ENCODE measurements at regions not wholly inside any gene's neighbourhood (a gene's known extent, or its start where the extent isn't known, plus 50 kb on each side); places are given as distances from the start of the nearest gene placed in this dataset.

DNA sequence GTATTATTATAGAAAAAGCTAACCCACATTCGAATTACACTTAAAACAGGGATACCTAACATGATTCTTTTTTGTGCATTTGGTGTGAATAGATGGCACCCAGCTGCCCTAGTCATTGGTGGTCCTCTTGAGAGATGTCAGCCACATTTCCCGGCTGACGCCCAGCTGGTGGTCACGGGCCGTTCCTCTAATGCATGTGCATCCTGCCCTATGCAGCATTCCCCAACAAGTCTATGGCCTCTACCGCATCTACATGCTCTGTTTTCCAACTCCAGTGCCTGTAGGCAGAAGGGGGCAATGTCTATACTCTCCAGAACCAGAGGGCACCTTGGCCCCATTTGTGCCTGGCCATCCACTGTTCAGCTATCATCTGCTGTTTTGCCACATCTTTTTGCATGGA is 78.6 kb upstream of the PRICKLE2 start:
- TF ChIP-seq EZH2 (IDR thresholded peaks at IDR 0.05; ENCODE audit: insufficient read depth, poor library complexity, severe bottlenecking) (no peak), EZH2phosphoT487 (IDR thresholded peaks at IDR 0.05; ENCODE audit: insufficient read depth, low read depth) (no peak)

All from GM23248 (cell line).